Osteoblast (primary cell): ENCODE measurements at regions not wholly inside any gene's neighbourhood (a gene's known extent, or its start where the extent isn't known, plus 50 kb on each side); places are given as distances from the start of the nearest gene placed in this dataset.

ENCODE experiments used
- DNase-seq: peaks from one replicate; pipeline ENCODE4 v3.0.0; 2011; ENCODE audit warnings: low spot score, mixed read lengths; ENCODE audit not compliant: insufficient read length; ENCODE audit errors: missing footprints
- H2AFZ ChIP-seq: 2 replicates; pipeline ENCODE4 v1.6.0; 2011; ENCODE audit warnings: mild to moderate bottlenecking, low read length
- H3K27ac ChIP-seq: 2 replicates; pipeline ENCODE4 v1.5.1; 2011; ENCODE audit warnings: mild to moderate bottlenecking, low read depth, low read length, moderate library complexity
- H3K27me3 ChIP-seq: 2 replicates; pipeline ENCODE4 v1.6.0; 2012; ENCODE audit warnings: mild to moderate bottlenecking, control low read depth, inconsistent platforms, low read length, moderate library complexity; ENCODE audit not compliant: insufficient read depth
- H3K36me3 ChIP-seq: 2 replicates; pipeline ENCODE4 v1.5.1; 2011; ENCODE audit warnings: mild to moderate bottlenecking, low read length, control low read depth, moderate library complexity; ENCODE audit not compliant: insufficient read depth
- H3K4me1 ChIP-seq: 2 replicates; pipeline ENCODE4 v1.5.1; 2011; ENCODE audit warnings: mild to moderate bottlenecking, low read length, control low read depth, moderate library complexity; ENCODE audit not compliant: insufficient read depth
- H3K4me2 ChIP-seq: 2 replicates; pipeline ENCODE4 v1.6.0; 2011; ENCODE audit warnings: mild to moderate bottlenecking, low read length; ENCODE audit not compliant: insufficient read depth
- H3K4me3 ChIP-seq: fragments of 200-600 bp; sonication (generic); 3 replicates; pipeline ENCODE4 v1.5.1; 2012; ENCODE audit warnings: mild to moderate bottlenecking, low read length, inconsistent platforms; ENCODE audit not compliant: insufficient read depth
- H3K79me2 ChIP-seq: 2 replicates; pipeline ENCODE4 v1.6.0; 2012; ENCODE audit warnings: mild to moderate bottlenecking, low read length, control low read depth, inconsistent platforms; ENCODE audit not compliant: insufficient read depth
- H3K9me3 ChIP-seq: 2 replicates; pipeline ENCODE4 v1.5.1; 2011; ENCODE audit warnings: low read depth, low read length, control low read depth
- H4K20me1 ChIP-seq: 2 replicates; pipeline ENCODE4 v1.6.0; 2012; ENCODE audit warnings: mild to moderate bottlenecking, low read length, control low read depth; ENCODE audit not compliant: insufficient read depth
- CTCF ChIP-seq: IDR thresholded peaks from 2 replicates; pipeline ENCODE4 v1.5.1; 2011; ENCODE audit warnings: mild to moderate bottlenecking, low read depth, low read length, moderate library complexity; ENCODE audit errors: extremely low read depth

GRCh38 chr1:60639287-60639686, 443.1 kb upstream of the NFIA start:
- Histone ChIP-seq H3K79me2 (no peaks in the 10 kb centered on the region), H3K4me2 (no peak overlapping the region), H3K9me3 (no peaks in the 10 kb centered on the region), H3K27ac (no peak overlapping the region), H3K4me1 (no peaks in the 10 kb centered on the region), H4K20me1 (no peaks in the 10 kb centered on the region), H3K27me3 (no peaks in the 10 kb centered on the region), H3K36me3 (no peaks in the 10 kb centered on the region), H2AFZ (no peak overlapping the region), H3K4me3 (no peak overlapping the region)
- no peak for TF ChIP-seq CTCF
- DNase-seq = peak; percentile 46

GRCh38 chr1:60637651-60638050, 444.7 kb upstream of the NFIA start:
- no peak overlapping the region for H3K4me2 ChIP-seq
- H3K4me1 ChIP-seq = no peaks in the 10 kb centered on the region
- H3K27me3 ChIP-seq = no peaks in the 10 kb centered on the region
- no peak for DNase-seq
- no peak overlapping the region for H3K4me3 ChIP-seq
- H3K9me3 ChIP-seq = no peaks in the 10 kb centered on the region
- H3K36me3 ChIP-seq = no peaks in the 10 kb centered on the region
- H3K79me2 ChIP-seq = no peaks in the 10 kb centered on the region
- H4K20me1 ChIP-seq = no peaks in the 10 kb centered on the region
- no peak overlapping the region for H3K27ac ChIP-seq
- no peak for TF ChIP-seq CTCF
- H2AFZ ChIP-seq = no peak overlapping the region

DNA sequence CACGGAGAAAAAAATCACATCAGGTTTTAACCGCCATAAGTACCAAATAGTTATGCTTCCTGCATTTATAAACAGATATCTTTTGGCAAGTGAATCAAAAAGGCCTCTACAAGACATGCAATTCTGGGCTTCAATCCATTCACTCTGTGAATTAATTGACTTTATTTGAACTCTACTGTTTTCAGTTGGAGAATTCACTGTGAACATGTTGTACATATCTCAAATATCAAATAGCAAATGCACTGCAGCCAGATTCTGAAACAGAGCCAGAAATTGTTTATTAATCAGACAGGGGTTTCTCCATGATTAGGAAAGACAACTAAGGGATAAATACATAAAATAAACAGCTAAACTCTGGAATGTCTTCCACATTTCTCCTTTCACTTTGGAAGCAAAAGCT, 445.4 kb upstream of the NFIA start:
- TF ChIP-seq CTCF = no peak
- H3K27me3 ChIP-seq = no peaks in the 10 kb centered on the region
- H3K27ac ChIP-seq = no peak overlapping the region

GRCh38 chr1:60634106-60634505, 448.3 kb upstream of the NFIA start:
- no peak overlapping the region for H2AFZ ChIP-seq
- no peak for TF ChIP-seq CTCF
- H3K4me2 ChIP-seq = no peak overlapping the region
- no peaks in the 10 kb centered on the region for H3K79me2 ChIP-seq
- no peaks in the 10 kb centered on the region for H3K36me3 ChIP-seq
- no peak overlapping the region for H3K4me3 ChIP-seq
- H3K27ac ChIP-seq = no peak overlapping the region
- DNase-seq = no peak
- H3K4me1 ChIP-seq = no peaks in the 10 kb centered on the region
- H3K9me3 ChIP-seq = no peaks in the 10 kb centered on the region
- no peaks in the 10 kb centered on the region for H4K20me1 ChIP-seq
- no peaks in the 10 kb centered on the region for H3K27me3 ChIP-seq

More for the DNA sequence above, 445.4 kb upstream of the NFIA start:
- Histone ChIP-seq H3K36me3 (no peaks in the 10 kb centered on the region), H2AFZ (no peak overlapping the region), H3K4me3 (no peak overlapping the region), H3K9me3 (no peaks in the 10 kb centered on the region), H3K79me2 (no peaks in the 10 kb centered on the region), H3K4me1 (no peaks in the 10 kb centered on the region), H3K4me2 (no peak overlapping the region), H4K20me1 (no peaks in the 10 kb centered on the region)
- DNase-seq = no peak
